GM12875 (cell line): ENCODE measurements at regions not wholly inside any gene's neighbourhood (a gene's known extent, or its start where the extent isn't known, plus 50 kb on each side); places are given as distances from the start of the nearest gene placed in this dataset.

Experiments
- H3K4me3 ChIP-seq: one replicate; pipeline ENCODE4 v1.5.1; 2011; ENCODE audit warnings: low read depth, low read length, control low read depth
- TF ChIP-seq, protein P1 (sequence below): IDR thresholded peaks from 2 replicates; pipeline ENCODE4 v1.5.1; 2011; ENCODE audit warnings: low read depth, mild to moderate bottlenecking, control low read depth, inconsistent platforms, low read length, moderate library complexity, borderline replicate concordance; ENCODE audit not compliant: insufficient read depth

DNA sequence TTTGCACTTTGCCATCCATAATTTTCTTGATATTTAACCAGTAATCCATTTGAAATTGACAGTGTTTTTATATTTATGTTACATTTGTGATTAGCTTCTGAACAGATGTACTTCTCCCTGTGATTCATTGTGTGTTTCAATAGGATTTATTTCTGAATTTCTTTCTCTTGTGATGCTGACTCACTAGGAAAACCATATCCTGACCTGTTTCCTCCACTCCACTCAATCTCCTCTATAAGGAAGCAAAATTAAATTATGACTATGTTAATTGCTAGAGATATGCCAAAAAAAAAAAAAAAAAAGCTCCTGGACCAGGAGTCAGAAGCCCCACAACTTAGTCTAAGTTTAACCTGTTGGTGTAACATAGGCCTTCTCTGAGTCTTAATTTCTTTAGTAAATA lies 614.6 kb upstream of the SPRY2 start:
- no peak overlapping the region for H3K4me3 ChIP-seq
- TF ChIP-seq, protein P1, sequence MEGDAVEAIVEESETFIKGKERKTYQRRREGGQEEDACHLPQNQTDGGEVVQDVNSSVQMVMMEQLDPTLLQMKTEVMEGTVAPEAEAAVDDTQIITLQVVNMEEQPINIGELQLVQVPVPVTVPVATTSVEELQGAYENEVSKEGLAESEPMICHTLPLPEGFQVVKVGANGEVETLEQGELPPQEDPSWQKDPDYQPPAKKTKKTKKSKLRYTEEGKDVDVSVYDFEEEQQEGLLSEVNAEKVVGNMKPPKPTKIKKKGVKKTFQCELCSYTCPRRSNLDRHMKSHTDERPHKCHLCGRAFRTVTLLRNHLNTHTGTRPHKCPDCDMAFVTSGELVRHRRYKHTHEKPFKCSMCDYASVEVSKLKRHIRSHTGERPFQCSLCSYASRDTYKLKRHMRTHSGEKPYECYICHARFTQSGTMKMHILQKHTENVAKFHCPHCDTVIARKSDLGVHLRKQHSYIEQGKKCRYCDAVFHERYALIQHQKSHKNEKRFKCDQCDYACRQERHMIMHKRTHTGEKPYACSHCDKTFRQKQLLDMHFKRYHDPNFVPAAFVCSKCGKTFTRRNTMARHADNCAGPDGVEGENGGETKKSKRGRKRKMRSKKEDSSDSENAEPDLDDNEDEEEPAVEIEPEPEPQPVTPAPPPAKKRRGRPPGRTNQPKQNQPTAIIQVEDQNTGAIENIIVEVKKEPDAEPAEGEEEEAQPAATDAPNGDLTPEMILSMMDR = no peak

DNA sequence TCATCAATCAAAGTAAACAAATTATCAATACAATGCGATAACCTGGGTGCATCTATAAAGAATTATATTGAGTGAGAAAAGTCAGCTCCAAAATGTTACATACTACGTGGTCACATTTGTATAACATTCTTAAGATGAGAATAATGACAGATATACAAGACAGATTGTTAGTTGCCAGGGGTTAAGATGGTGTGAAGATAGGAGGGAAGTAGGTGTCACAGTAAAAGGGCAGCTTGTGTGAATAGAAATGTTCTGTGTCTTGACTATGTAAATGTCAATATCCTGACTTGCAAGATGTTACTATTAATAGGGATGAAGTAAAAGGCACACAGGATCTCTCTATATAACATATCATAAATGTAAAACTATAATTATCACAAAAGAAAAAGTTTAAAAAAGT lies 611.2 kb upstream of the SPRY2 start:
- TF ChIP-seq, protein P1 = no peak
- no peak overlapping the region for H3K4me3 ChIP-seq

DNA sequence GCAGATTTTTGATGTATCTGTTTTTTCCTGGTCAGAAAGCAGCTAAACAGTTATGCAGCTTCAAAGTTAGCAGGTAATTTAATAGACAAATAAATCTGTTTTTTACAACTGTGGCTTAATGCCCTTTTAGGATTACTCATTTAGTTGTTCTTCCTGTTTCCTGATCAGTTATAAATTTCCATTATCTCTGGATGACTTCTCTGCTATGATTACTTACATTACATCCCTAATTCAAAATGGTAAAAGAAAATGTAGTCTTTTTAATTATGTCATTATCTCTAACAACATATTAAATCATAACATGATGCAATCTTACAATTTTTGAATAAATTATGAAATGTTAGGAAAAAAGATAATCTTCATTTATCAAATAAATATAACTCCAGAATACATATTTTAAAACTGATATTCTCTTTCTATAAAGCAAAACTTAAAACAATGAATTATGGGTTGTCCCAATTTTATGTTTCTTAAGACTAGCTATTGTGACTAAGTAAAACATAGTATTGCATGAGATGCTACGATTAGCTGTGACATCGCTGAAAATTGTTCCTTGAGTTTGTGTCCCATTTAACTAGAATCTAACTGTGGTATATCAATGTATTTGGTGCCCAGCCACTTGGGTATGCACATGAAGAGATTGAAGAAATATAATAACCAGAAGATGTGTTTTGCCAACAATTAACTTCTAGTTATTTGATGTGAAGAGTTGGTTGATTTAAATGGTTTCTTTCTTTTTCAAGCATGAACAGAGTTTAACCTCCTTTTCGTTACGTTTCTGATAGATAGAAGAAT lies 605.3 kb upstream of the SPRY2 start:
- TF ChIP-seq, protein P1 = no peak
- no peak overlapping the region for H3K4me3 ChIP-seq

DNA sequence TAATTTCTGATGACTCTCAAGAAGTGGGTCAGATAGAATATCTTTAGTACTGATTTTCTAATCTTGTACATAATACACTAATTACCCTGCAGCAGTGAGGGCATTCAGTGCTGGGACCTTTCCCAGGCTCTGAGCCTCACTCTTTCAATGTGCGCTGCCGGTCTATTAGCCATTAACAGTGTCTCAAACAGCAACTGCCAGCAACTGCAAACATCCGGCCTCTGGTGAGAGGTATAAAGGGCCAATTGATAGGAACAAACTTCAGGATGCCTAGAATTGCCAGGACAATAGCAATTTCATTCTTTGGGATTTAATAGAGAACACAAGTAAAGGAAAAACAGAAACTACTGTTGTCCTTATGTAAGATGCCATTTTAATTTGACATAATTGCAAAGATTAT lies 604.4 kb upstream of the SPRY2 start:
- no peak overlapping the region for H3K4me3 ChIP-seq
- TF ChIP-seq, protein P1 = no peak

DNA sequence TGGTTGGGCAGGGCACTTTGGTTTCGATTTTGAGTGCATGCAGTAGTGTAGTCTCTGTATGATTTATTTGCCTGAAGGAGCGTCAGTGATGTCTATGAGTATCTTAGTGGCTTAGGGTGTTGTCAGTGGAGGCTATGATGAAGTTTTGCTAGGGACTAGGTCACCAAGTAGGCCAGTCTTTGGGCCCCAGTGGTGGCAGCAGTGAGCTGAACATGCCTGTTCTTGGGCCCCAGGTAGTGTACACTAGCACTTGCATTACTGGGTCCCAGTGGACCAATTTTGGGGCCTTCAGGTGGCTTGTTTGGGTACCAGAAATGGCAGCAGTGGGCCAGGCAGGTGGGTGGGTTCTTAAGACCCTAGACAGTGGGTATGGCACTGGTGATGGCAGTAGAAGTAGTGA lies 598.7 kb upstream of the SPRY2 start:
- TF ChIP-seq, protein P1 = no peak
- H3K4me3 ChIP-seq = no peak overlapping the region

DNA sequence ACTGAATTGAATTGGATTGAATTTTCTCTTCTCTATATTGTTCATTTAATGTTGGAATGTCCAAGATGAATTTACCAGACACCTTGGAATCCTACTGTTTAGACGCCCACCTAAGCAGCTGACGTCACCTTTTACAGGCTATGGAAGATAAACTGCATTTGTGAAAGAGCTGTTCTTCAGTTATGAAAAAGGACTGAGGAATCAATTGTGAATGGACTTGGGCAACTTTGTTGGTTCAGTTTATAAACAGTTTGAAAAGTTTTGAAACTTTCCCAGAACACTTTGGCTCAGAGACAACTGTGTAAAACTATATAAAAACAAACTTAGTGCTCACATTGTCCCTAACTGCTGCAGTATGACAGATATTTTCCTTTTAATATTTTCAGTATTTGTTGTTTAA lies 590.8 kb upstream of the SPRY2 start:
- TF ChIP-seq, protein P1 = no peak
- no peak overlapping the region for H3K4me3 ChIP-seq

DNA sequence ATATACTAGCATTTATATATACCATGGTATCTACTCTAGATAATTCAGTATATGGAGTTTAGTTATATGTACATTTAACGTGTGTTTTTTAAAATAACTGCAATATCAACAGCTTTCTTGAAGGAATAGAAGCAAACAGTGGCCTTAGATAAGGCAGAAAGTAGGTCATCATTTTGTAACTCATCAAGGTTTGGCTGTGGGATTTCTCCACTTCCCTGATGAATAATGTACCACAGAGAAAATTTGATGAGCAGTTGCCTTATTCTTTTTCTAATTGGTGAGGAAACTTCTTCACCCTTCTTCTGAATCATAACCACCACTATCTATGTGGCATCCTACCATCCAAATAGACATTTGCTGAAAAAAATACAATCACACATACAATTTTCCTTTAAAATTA lies 590.2 kb upstream of the SPRY2 start:
- TF ChIP-seq, protein P1 = no peak
- no peak overlapping the region for H3K4me3 ChIP-seq
